Liver (tissue), 8 donors: ENCODE measurements at regions not wholly inside any gene's neighbourhood (a gene's known extent, or its start where the extent isn't known, plus 50 kb on each side); places are given as distances from the start of the nearest gene placed in this dataset.

Experiments
- DNase-seq: peaks from one replicate; pipeline ENCODE4 v3.0.0-alpha.2; 2017; ENCODE audit warnings: low spot score
- H3K27ac ChIP-seq, 2 donors: one replicate each; pipeline ENCODE4 v1.7.0; 2013; ENCODE audit warnings: inconsistent platforms in 2 of 2, low read length in 2 of 2, control low read depth in 1 of 2, low read depth in 1 of 2, mild to moderate bottlenecking in 1 of 2
- H3K27me3 ChIP-seq, 4 donors: one replicate each; pipeline versions ENCODE4 v1.6.1 to v1.7.0; 2013; ENCODE audit warnings: low read length in 3 of 4, inconsistent platforms in 1 of 4, mild to moderate bottlenecking in 1 of 4, moderate library complexity in 1 of 4; ENCODE audit not compliant: control insufficient read depth in 4 of 4, insufficient read depth in 4 of 4
- H3K36me3 ChIP-seq, 4 donors: one replicate each; pipeline versions ENCODE4 v1.6.1 to v1.7.0; 2013; ENCODE audit warnings: low read length in 3 of 4, mild to moderate bottlenecking in 3 of 4, low read depth in 1 of 4, moderate library complexity in 1 of 4; ENCODE audit not compliant: control insufficient read depth in 4 of 4, insufficient read depth in 3 of 4
- H3K4me1 ChIP-seq, 4 donors: one replicate each; pipeline versions ENCODE4 v1.6.1 to v1.7.0; 2013; ENCODE audit warnings: low read length in 3 of 4, mild to moderate bottlenecking in 3 of 4, moderate library complexity in 1 of 4; ENCODE audit not compliant: control insufficient read depth in 4 of 4, insufficient read depth in 4 of 4
- H3K4me3 ChIP-seq, 3 donors: one replicate each; pipeline versions ENCODE4 v1.6.1 to v1.7.0; 2013; ENCODE audit warnings: low read length in 3 of 3, control low read depth in 1 of 3, low read depth in 1 of 3, mild to moderate bottlenecking in 1 of 3
- H3K9ac ChIP-seq, 2 donors: one replicate each; pipeline ENCODE4 v1.7.0; 2013; ENCODE audit warnings: low read length in 2 of 2, mild to moderate bottlenecking in 2 of 2, moderate library complexity in 2 of 2, control low read depth in 1 of 2, low read depth in 1 of 2
- H3K9me3 ChIP-seq, 4 donors: one replicate each; pipeline versions ENCODE4 v1.6.1 to v1.7.0; 2013; ENCODE audit warnings: low read length in 3 of 4; ENCODE audit not compliant: control insufficient read depth in 4 of 4
- ATF3 ChIP-seq: IDR thresholded peaks from 2 replicates; pipeline ENCODE4 v1.6.1; 2016; ENCODE audit warnings: antibody characterized with exemption
- CTCF ChIP-seq: fragments of 150-350 bp; IDR thresholded peaks from 2 replicates; pipeline ENCODE4 v1.5.1; 2017; ENCODE audit warnings: improper control_type of control experiment, low read depth, low read length; ENCODE audit not compliant: missing input control
- EGR1 ChIP-seq, 2 donors: IDR thresholded peaks; 2 replicates each; pipeline ENCODE4 v1.6.1; 2016 to 2018; ENCODE audit warnings: antibody characterized with exemption in 2 of 2, low read depth in 2 of 2
- FOXA1 ChIP-seq: IDR thresholded peaks from 2 replicates; pipeline ENCODE4 v1.6.1; 2016; ENCODE audit warnings: antibody characterized with exemption
- FOXA2 ChIP-seq: IDR thresholded peaks from 2 replicates; pipeline ENCODE4 v1.6.1; 2016; ENCODE audit warnings: antibody characterized with exemption
- GABPA ChIP-seq, 2 donors: IDR thresholded peaks in 1 of 2; conservative IDR thresholded peaks in 1 of 2; 2 replicates each; pipeline ENCODE4 v1.6.1; 2016; ENCODE audit warnings: antibody characterized with exemption in 2 of 2, mild to moderate bottlenecking in 1 of 2, moderate library complexity in 1 of 2
- HNF4A ChIP-seq, 2 donors: conservative IDR thresholded peaks; 2 replicates each; pipeline ENCODE4 v1.6.1; 2016; ENCODE audit warnings: antibody characterized with exemption in 2 of 2, mild to moderate bottlenecking in 2 of 2
- HNF4G ChIP-seq: IDR thresholded peaks from 2 replicates; pipeline ENCODE4 v1.6.1; 2016; ENCODE audit warnings: antibody characterized with exemption
- JUND ChIP-seq, 2 donors: IDR thresholded peaks; 2 replicates each; pipeline ENCODE4 v1.6.1; 2016; ENCODE audit warnings: antibody characterized with exemption in 2 of 2
- MAX ChIP-seq: IDR thresholded peaks from 2 replicates; pipeline ENCODE4 v1.6.1; 2016; ENCODE audit warnings: antibody characterized with exemption
- NR2F2 ChIP-seq: IDR thresholded peaks from 2 replicates; pipeline ENCODE4 v1.6.1; 2016; ENCODE audit warnings: antibody characterized with exemption
- REST ChIP-seq: IDR thresholded peaks from 2 replicates; pipeline ENCODE4 v1.6.1; 2016; ENCODE audit warnings: antibody characterized with exemption, mild to moderate bottlenecking
- RXRA ChIP-seq, 2 donors: IDR thresholded peaks; 2 replicates each; pipeline ENCODE4 v1.6.1; 2017 to 2018; ENCODE audit warnings: antibody characterized with exemption in 2 of 2, mild to moderate bottlenecking in 1 of 2
- SP1 ChIP-seq: IDR thresholded peaks from 2 replicates; pipeline ENCODE4 v1.6.1; 2018; ENCODE audit warnings: antibody characterized with exemption, mild to moderate bottlenecking
- TAF1 ChIP-seq: conservative IDR thresholded peaks from 2 replicates; pipeline ENCODE4 v1.6.1; 2016; ENCODE audit warnings: antibody characterized with exemption, mild to moderate bottlenecking
- YY1 ChIP-seq: IDR thresholded peaks from 2 replicates; pipeline ENCODE4 v1.6.1; 2016; ENCODE audit warnings: antibody characterized with exemption, mild to moderate bottlenecking
- WGBS: extraction: QIAGEN DNeasy Blood & Tissue Kit; methylation state at CpG from one replicate; pipeline ENCODE4 v1.1.7; 2013; 5-methylcytosine and 5-hydroxymethylcytosine counted together
- donor health status: healthy.
- donor health status: healthy.
- donor health status: healthy.
- donor health status: healthy.
- donor health status: healthy.

- H3K4me1 ChIP-seq: no peaks in the 10 kb centered on the region
- H3K36me3 ChIP-seq: no peaks in the 10 kb centered on the region
- 44% methylated on average over 4 of the region's 4 CpGs for WGBS
- H3K4me3 ChIP-seq: no peak overlapping the region
- TF ChIP-seq FOXA1 (no peak), REST (no peak), CTCF (no peak), HNF4G (no peak), NR2F2 (no peak), EGR1 (IDR thresholded peaks at IDR 0.05; ENCODE audit: low read depth in 2 of 2) (no peak), SP1 (no peak), MAX (no peak), YY1 (no peak), GABPA (IDR thresholded peaks at IDR 0.05 in 1 of 2, conservative IDR thresholded peaks at IDR 0.05 in 1 of 2) (no peak), ATF3 (no peak)
- H3K9me3 ChIP-seq: no peaks in the 10 kb centered on the region
- no peak overlapping the region for H3K9ac ChIP-seq
- DNase-seq: no peak
- no peaks in the 10 kb centered on the region for H3K27me3 ChIP-seq
- H3K27ac ChIP-seq: no peak overlapping the region
Observed at GRCh38 chr3:34777386-34777785, 861.9 kb upstream of the ARPP21 start.

- Histone ChIP-seq H3K9ac (no peak overlapping the region), H3K36me3 (no peaks in the 10 kb centered on the region), H3K4me1 (no peaks in the 10 kb centered on the region), H3K9me3 (no peaks in the 10 kb centered on the region), H3K27me3 (no peaks in the 10 kb centered on the region), H3K27ac (no peak overlapping the region), H3K4me3 (no peak overlapping the region)
- TF ChIP-seq HNF4G: no peak
- TF ChIP-seq TAF1: no peak
- TF ChIP-seq RXRA (IDR thresholded peaks at IDR 0.05): no peak
- no peak for TF ChIP-seq FOXA2
- TF ChIP-seq HNF4A (conservative IDR thresholded peaks at IDR 0.05): no peak
- no peak for TF ChIP-seq EGR1 (IDR thresholded peaks at IDR 0.05; ENCODE audit: low read depth in 2 of 2)
- TF ChIP-seq JUND (IDR thresholded peaks at IDR 0.05): no peak
- TF ChIP-seq CTCF: no peak
- TF ChIP-seq ATF3: no peak
- TF ChIP-seq SP1: no peak
- WGBS: 86% methylated on average over 1 of the region's 1 CpG
- DNase-seq: no peak
Observed at GRCh38 chr3:34779092-34779491, 860.2 kb upstream of the ARPP21 start.
